ENCODE measurements at regions not wholly inside any gene's neighbourhood (a gene's known extent, or its start where the extent isn't known, plus 50 kb on each side); places are given as distances from the start of the nearest gene placed in this dataset.

GRCh38 chrX:22389556-22390179 lies 117.0 kb downstream of the CBLL2 start:
- no peaks in the 10 kb centered on the region for H4K20me1 ChIP-seq (ENCODE audit: control insufficient read depth, insufficient read depth, insufficient read length)
- H3K4ac ChIP-seq (ENCODE audit: low read depth, low read length), result no peak overlapping the region
- H3K27ac ChIP-seq (ENCODE audit: insufficient read length, low read depth, low read length), result no peak overlapping the region
- no peak overlapping the region for H2BK20ac ChIP-seq (ENCODE audit: low read depth, low read length, poor library complexity, severe bottlenecking)
- no peak overlapping the region for H4K91ac ChIP-seq (ENCODE audit: insufficient read length, low read depth, low read length)
- no peak for DNase-seq
- no peak overlapping the region for H3K4me3 Mint-ChIP-seq
- H3K27me3 ChIP-seq (ENCODE audit: insufficient read depth, low read length), result no peaks in the 10 kb centered on the region
- peak overlapping the region in 1 of 3 experiments; percentile 1; a peak in 2 of 7 replicates for H3K27ac Mint-ChIP-seq
- H2BK12ac ChIP-seq (ENCODE audit: insufficient read length, low read depth, low read length), result no peak overlapping the region
- H3K23ac ChIP-seq (ENCODE audit: insufficient read length, low read depth, low read length), result no peak overlapping the region
- TF ChIP-seq CTCF (conservative IDR thresholded peaks at IDR 0.05), result no peak
- H2BK5ac ChIP-seq (ENCODE audit: insufficient read length, low read length), result no peak overlapping the region
- no peaks in the 10 kb centered on the region for H3K9me3 ChIP-seq (ENCODE audit: control insufficient read depth, low read depth, low read length)
- H3K56ac ChIP-seq (ENCODE audit: insufficient read length, low read depth, low read length), result no peak overlapping the region
- H3K79me1 ChIP-seq (ENCODE audit: insufficient read depth, low read depth, low read length, poor library complexity, severe bottlenecking), result no peaks in the 10 kb centered on the region
- no peak overlapping the region; the same call in 1 of the 2 replicates for H3K14ac ChIP-seq (ENCODE audit: insufficient read depth, low read length)
- peak overlapping the region; percentile 35 for H2AFZ ChIP-seq (ENCODE audit: low read length)
- no peak overlapping the region for H3K18ac ChIP-seq (ENCODE audit: insufficient read length, low read depth, low read length)
- no CpG with 5 or more reads among the region's 4 CpGs for WGBS (ENCODE audit: extremely low coverage, insufficient read length, low lambda C conversion rate)
- no peak overlapping the region for H2AK5ac ChIP-seq (ENCODE audit: insufficient read length, low read length)
- no peaks in the 10 kb centered on the region for H3K23me2 ChIP-seq (ENCODE audit: insufficient read length, low read depth, low read length, poor library complexity, severe bottlenecking)
- peaks cover 3 to 9% of the 10 kb centered on the region in 2 experiments for H3K4me1 Mint-ChIP-seq
- peaks cover 4 to 36% of the 10 kb centered on the region in 2 experiments; a peak in 4 of 5 replicates for H3K9me3 Mint-ChIP-seq
- no peak overlapping the region for H2BK15ac ChIP-seq (ENCODE audit: low read depth, low read length)
- H3T11ph ChIP-seq (ENCODE audit: low read length), result no peak overlapping the region
- no peak overlapping the region for H4K8ac ChIP-seq (replicated peaks; ENCODE audit: insufficient read length, low read depth, low read length)
- no peaks in the 10 kb centered on the region for H3K36me3 Mint-ChIP-seq (ENCODE audit: insufficient read depth in 1 of 3, low read depth in 3 of 3)
- H3K9ac ChIP-seq (ENCODE audit: extremely low read depth, insufficient read length, low read length), result no peak overlapping the region
- no peak overlapping the region for H2BK120ac ChIP-seq (ENCODE audit: low read depth, low read length, poor library complexity, severe bottlenecking)
- no peak overlapping the region for H3K4me2 ChIP-seq (ENCODE audit: insufficient read depth, insufficient read length, low read length)
- H3K79me2 ChIP-seq (ENCODE audit: insufficient read depth, low read length), result no peaks in the 10 kb centered on the region
- no peak overlapping the region for H4K5ac ChIP-seq (ENCODE audit: insufficient read length, low read depth, low read length)
- no peaks in the 10 kb centered on the region; the same call in 1 of the 2 replicates for H3K4me1 ChIP-seq (ENCODE audit: insufficient read depth, low read length)
- H3K27me3 Mint-ChIP-seq (ENCODE audit: low read depth), result no peaks in the 10 kb centered on the region
